Upper lobe of right lung (tissue), 1 donor: ENCODE measurements at regions not wholly inside any gene's neighbourhood (a gene's known extent, or its start where the extent isn't known, plus 50 kb on each side); places are given as distances from the start of the nearest gene placed in this dataset.

Experiments used
- ATAC-seq: fragments of 200-7000 bp; cut with Tn5 transposase; one replicate; pipeline ENCODE4 v1.9.1; 2020; ENCODE audit warnings: mild to moderate bottlenecking, moderate library complexity
- DNase-seq: peaks from one replicate; pipeline ENCODE4 v3.0.0-alpha.2; 2020
- H3K27ac ChIP-seq: fragments of 200-600 bp; one replicate; pipeline ENCODE4 v1.8.0; 2022
- H3K27me3 ChIP-seq: fragments of 200-600 bp; one replicate; pipeline ENCODE4 v1.8.0; 2022; ENCODE audit warnings: mild to moderate bottlenecking
- H3K36me3 ChIP-seq: fragments of 200-600 bp; one replicate; pipeline ENCODE4 v1.8.0; 2022
- H3K4me1 ChIP-seq: fragments of 200-600 bp; one replicate; pipeline ENCODE4 v1.8.0; 2022
- H3K4me3 ChIP-seq: fragments of 200-600 bp; one replicate; pipeline ENCODE4 v1.8.0; 2022; ENCODE audit warnings: mild to moderate bottlenecking
- H3K9me3 ChIP-seq: fragments of 200-600 bp; one replicate; pipeline ENCODE4 v1.8.0; 2022
- intact Hi-C: fragments of 100-400 bp; cut with DNase I; formaldehyde crosslinking; loops from one replicate; pipeline ENCODE4 v1.11.0; 2022
- TF ChIP-seq, protein P1 (sequence below): fragments of 200-600 bp; IDR thresholded peaks from one replicate; pipeline ENCODE4 v1.8.0; 2022; ENCODE audit warnings: antibody characterized with exemption
- donor health status: DM: no; HTN: yes; CAD: no; lungs with severe emphysema.

- ATAC-seq (no peak), DNase-seq (no peak)
- Histone ChIP-seq H3K4me1 (no peaks in the 10 kb centered on the region), H3K36me3 (no peaks in the 10 kb centered on the region), H3K27ac (no peak overlapping the region), H3K27me3 (no peaks in the 10 kb centered on the region), H3K4me3 (no peak overlapping the region), H3K9me3 (no peaks in the 10 kb centered on the region)
- TF ChIP-seq, protein P1, sequence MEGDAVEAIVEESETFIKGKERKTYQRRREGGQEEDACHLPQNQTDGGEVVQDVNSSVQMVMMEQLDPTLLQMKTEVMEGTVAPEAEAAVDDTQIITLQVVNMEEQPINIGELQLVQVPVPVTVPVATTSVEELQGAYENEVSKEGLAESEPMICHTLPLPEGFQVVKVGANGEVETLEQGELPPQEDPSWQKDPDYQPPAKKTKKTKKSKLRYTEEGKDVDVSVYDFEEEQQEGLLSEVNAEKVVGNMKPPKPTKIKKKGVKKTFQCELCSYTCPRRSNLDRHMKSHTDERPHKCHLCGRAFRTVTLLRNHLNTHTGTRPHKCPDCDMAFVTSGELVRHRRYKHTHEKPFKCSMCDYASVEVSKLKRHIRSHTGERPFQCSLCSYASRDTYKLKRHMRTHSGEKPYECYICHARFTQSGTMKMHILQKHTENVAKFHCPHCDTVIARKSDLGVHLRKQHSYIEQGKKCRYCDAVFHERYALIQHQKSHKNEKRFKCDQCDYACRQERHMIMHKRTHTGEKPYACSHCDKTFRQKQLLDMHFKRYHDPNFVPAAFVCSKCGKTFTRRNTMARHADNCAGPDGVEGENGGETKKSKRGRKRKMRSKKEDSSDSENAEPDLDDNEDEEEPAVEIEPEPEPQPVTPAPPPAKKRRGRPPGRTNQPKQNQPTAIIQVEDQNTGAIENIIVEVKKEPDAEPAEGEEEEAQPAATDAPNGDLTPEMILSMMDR = no peak
- intact Hi-C loops = no loop called here
These were observed 456.2 kb downstream of the ADAMTS20 start for GRCh38 chr12:43095669-43096280.

DNA sequence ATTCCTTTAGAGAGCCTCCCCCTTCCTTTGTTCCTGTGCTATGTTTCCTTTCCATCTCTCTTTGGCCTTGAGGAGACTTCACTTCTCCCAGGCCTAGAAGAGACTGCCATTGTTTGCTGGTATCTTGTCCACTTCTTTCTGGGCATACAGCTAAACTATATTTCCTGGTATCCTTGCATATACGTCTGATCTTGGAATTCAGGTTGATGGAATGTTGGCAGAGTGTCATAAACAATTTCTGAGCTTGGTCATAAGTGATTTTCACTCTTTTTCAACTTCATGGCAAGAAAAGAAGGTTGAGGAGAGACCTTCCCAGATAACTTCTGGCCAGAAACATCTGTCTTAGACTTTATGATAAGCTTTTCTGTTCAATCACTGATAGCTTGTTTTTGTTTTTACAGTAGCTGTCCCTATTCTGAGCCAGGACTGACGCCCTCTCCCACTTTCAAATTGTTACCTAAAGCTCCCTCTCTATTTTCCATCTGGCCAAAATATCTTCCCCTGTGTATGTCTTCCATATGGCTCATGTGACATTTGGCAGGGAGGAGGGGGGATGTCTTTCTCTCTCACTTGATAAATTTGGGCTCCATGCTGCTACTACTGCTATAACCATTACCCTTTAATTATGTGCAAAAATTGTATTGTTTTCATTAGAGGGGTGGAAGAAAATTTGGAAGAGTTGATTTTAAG, 457.0 kb downstream of the ADAMTS20 start:
- H3K36me3 ChIP-seq = no peaks in the 10 kb centered on the region

DNA sequence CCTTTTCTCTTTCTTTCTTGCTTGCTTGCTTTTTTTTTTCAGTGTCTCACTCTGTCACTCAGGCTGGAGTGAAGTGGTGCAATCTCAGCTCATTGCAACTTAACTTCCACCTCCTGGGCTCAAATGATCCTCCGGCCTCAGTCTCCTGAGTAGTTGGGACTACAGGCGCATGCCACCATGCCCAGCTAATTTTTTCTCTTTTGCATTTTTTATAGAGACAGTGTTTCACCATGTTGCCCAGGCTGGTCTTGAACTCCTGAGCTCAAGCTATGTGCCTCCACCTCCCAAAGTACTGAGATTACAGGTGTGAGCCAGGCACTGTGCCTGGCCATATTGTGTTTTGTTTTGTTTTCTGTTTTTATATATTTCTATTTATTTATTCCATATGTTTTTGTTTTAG, 461.0 kb downstream of the ADAMTS20 start:
- ATAC-seq (no peak), DNase-seq (no peak)
- Histone ChIP-seq H3K36me3 (no peaks in the 10 kb centered on the region), H3K9me3 (no peaks in the 10 kb centered on the region), H3K4me1 (no peaks in the 10 kb centered on the region), H3K27ac (no peak overlapping the region), H3K4me3 (no peak overlapping the region), H3K27me3 (no peaks in the 10 kb centered on the region)
- intact Hi-C loops = no loop called here
- TF ChIP-seq, protein P1 = no peak

More for the DNA sequence above, 457.0 kb downstream of the ADAMTS20 start:
- no peak overlapping the region for H3K27ac ChIP-seq
- intact Hi-C loops = no loop called here
- TF ChIP-seq, protein P1 = no peak
- no peaks in the 10 kb centered on the region for H3K27me3 ChIP-seq
- no peak for ATAC-seq
- no peak overlapping the region for H3K4me3 ChIP-seq
- no peaks in the 10 kb centered on the region for H3K4me1 ChIP-seq
- no peak for DNase-seq
- no peaks in the 10 kb centered on the region for H3K9me3 ChIP-seq

DNA sequence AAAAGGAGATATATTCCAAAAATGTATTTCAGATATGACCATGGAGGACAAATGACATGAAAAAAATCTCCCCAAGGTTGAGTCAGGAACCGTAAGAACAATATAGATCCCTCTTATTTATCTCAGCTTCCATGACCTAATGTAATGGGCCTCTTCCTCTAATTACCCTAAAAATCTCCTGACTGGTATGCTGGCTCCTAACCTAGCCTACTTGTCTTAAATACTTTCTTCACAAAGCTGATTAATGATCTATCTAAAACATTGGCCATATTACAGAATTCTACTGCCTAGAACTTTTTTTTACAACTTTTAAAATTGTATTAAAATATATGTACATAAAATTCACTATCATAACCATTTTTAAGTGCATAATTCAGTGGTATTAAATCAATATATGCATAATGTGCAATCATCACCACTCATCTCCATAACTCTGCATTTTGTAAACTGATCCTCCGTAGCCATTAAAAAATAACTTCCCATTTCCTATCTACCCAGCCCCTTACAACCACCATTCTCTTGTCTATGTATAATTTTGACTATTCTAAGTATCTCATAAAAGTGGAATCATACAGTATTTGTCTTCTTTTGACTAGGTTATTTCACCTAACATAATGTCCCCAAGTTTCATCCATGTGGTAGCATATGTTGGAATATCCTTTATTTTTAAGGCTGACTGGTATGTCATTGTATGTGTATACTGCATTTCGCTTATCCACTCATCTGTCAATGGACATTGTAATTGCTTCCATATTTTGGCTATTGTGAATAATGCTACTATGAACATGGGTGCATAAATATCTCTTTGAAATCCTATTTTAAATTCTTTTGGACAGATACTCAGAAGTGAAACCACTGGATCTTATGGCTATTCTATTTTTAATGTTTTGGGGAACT, 464.6 kb downstream of the ADAMTS20 start:
- Histone ChIP-seq H3K4me1 (no peaks in the 10 kb centered on the region), H3K27me3 (no peaks in the 10 kb centered on the region), H3K4me3 (no peak overlapping the region), H3K9me3 (no peaks in the 10 kb centered on the region), H3K36me3 (no peaks in the 10 kb centered on the region), H3K27ac (no peak overlapping the region)
- DNase-seq (no peak), ATAC-seq (no peak)
- intact Hi-C loops = no loop called here
- TF ChIP-seq, protein P1 = no peak

DNA sequence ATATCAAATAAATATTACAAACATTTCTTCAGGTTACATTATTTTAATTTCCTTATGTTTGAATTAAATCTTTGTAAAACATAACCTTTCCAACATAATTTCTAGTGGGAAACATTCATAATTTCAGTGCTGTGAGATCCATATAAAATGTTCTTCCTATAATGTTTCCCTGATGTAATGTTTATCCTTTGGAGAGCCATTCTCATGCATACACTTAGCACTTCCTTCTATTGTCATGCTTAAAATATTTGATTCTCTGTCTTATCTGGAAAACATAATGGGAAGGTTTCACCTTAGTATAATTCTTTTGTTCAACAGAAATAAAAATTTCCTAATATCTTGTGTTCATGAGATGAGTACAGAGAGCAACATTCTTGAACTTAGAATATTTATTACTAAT, 472.5 kb downstream of the ADAMTS20 start:
- TF ChIP-seq, protein P1 = no peak
- DNase-seq = no peak
- no peak overlapping the region for H3K27ac ChIP-seq
- intact Hi-C loops = no loop called here
- H3K4me3 ChIP-seq = no peak overlapping the region
- no peaks in the 10 kb centered on the region for H3K36me3 ChIP-seq
- no peaks in the 10 kb centered on the region for H3K27me3 ChIP-seq
- no peak for ATAC-seq
- H3K4me1 ChIP-seq = no peaks in the 10 kb centered on the region
- H3K9me3 ChIP-seq = no peaks in the 10 kb centered on the region
